Astrocyte (in vitro differentiated cells and primary cell): ENCODE measurements at regions not wholly inside any gene's neighbourhood (a gene's known extent, or its start where the extent isn't known, plus 50 kb on each side); places are given as distances from the start of the nearest gene placed in this dataset.

Source experiments
- EZH2 ChIP-seq: IDR thresholded peaks from 2 replicates; pipeline ENCODE4 v1.6.1; 2012; ENCODE audit warnings: mild to moderate bottlenecking, low read length, inconsistent platforms; ENCODE audit not compliant: insufficient read depth
- TF ChIP-seq, protein P1 (sequence below): IDR thresholded peaks from 2 replicates; pipeline ENCODE4 v1.5.1; 2011; ENCODE audit warnings: low read depth, mild to moderate bottlenecking, inconsistent platforms, low read length, moderate library complexity; ENCODE audit not compliant: insufficient read depth

GRCh38 chr18:34514238-34514637 lies 195.9 kb upstream of the DTNA start:
- TF ChIP-seq, protein P1, sequence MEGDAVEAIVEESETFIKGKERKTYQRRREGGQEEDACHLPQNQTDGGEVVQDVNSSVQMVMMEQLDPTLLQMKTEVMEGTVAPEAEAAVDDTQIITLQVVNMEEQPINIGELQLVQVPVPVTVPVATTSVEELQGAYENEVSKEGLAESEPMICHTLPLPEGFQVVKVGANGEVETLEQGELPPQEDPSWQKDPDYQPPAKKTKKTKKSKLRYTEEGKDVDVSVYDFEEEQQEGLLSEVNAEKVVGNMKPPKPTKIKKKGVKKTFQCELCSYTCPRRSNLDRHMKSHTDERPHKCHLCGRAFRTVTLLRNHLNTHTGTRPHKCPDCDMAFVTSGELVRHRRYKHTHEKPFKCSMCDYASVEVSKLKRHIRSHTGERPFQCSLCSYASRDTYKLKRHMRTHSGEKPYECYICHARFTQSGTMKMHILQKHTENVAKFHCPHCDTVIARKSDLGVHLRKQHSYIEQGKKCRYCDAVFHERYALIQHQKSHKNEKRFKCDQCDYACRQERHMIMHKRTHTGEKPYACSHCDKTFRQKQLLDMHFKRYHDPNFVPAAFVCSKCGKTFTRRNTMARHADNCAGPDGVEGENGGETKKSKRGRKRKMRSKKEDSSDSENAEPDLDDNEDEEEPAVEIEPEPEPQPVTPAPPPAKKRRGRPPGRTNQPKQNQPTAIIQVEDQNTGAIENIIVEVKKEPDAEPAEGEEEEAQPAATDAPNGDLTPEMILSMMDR, result no peak
- no peak for TF ChIP-seq EZH2
